Loucy (cell line): ENCODE measurements at regions not wholly inside any gene's neighbourhood (a gene's known extent, or its start where the extent isn't known, plus 50 kb on each side); places are given as distances from the start of the nearest gene placed in this dataset.

ENCODE experiments used
- EZH2phosphoT487 ChIP-seq: fragments of 200-600 bp; IDR thresholded peaks from 2 replicates; pipeline ENCODE4 v1.6.1; 2018; ENCODE audit warnings: antibody characterized with exemption, mild to moderate bottlenecking, moderate library complexity, borderline replicate concordance
- TF ChIP-seq, protein P1 (sequence below): fragments of 200-600 bp; sonication (generic); conservative IDR thresholded peaks from 2 replicates; pipeline ENCODE4 v1.5.1; 2014; ENCODE audit warnings: mild to moderate bottlenecking, antibody characterized with exemption, low read length

DNA sequence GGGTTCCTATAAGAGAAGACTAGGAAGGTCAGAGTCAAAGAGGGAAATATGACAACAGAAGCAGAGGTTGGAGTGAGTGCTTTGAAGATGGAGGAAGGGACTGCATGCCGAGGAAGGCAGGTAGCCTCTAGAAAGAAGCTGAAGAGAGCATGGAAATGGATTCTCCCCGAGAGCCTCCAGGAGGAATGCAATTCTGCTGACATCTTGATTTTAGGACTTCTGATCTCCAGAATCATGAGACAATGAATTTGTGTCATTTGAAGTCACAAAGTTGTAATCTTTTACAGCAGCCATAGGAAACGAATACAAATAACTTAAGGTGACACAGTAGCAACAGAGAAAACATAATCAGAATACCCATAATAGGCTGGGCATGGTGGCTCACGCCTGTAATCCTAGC, 69.2 kb upstream of the UBAC2 start:
- TF ChIP-seq, protein P1, sequence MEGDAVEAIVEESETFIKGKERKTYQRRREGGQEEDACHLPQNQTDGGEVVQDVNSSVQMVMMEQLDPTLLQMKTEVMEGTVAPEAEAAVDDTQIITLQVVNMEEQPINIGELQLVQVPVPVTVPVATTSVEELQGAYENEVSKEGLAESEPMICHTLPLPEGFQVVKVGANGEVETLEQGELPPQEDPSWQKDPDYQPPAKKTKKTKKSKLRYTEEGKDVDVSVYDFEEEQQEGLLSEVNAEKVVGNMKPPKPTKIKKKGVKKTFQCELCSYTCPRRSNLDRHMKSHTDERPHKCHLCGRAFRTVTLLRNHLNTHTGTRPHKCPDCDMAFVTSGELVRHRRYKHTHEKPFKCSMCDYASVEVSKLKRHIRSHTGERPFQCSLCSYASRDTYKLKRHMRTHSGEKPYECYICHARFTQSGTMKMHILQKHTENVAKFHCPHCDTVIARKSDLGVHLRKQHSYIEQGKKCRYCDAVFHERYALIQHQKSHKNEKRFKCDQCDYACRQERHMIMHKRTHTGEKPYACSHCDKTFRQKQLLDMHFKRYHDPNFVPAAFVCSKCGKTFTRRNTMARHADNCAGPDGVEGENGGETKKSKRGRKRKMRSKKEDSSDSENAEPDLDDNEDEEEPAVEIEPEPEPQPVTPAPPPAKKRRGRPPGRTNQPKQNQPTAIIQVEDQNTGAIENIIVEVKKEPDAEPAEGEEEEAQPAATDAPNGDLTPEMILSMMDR = no peak
- no peak for TF ChIP-seq EZH2phosphoT487
